PC-3 (cell line): ENCODE measurements at regions not wholly inside any gene's neighbourhood (a gene's known extent, or its start where the extent isn't known, plus 50 kb on each side); places are given as distances from the start of the nearest gene placed in this dataset.

ENCODE experiments used
- ATAC-seq: fragments of 200-7000 bp; cut with Tn5 transposase; 2 replicates; pipeline ENCODE4 v1.9.1; 2020; ENCODE audit warnings: mild to moderate bottlenecking, moderate library complexity
- BruUV-seq: library from RNA; stranded (reverse); fragments of 400-500 nt; replicated peaks from 2 replicates; lab custom pipeline; 2021; lab: Mats Ljungman, UMichigan
- CTCF ChIA-PET: fragments of 300-600 bp; sonication (Branson Sonifier 250); formaldehyde crosslinking; loops from one replicate; lab custom pipeline; 2022; ENCODE audit warnings: antibody characterized with exemption; lab: Charles Lee
- POLR2A ChIA-PET: fragments of 300-600 bp; sonication (Branson Sonifier 250); formaldehyde crosslinking; loops from one replicate; lab custom pipeline; 2022; ENCODE audit warnings: antibody characterized with exemption; ENCODE audit not compliant: unreplicated experiment; lab: Charles Lee
- DNase-seq: peaks from one replicate; pipeline ENCODE4 v3.0.0-alpha.2; 2015
- H2AFZ ChIP-seq: fragments of 300-600 bp; sonication (generic); 2 replicates; pipeline ENCODE4 v1.6.0; 2016; ENCODE audit warnings: antibody characterized with exemption, low read length
- H3F3A ChIP-seq: fragments of 300-600 bp; sonication (generic); one replicate; pipeline ENCODE4 v1.6.0; 2017; ENCODE audit warnings: antibody characterized with exemption, low read length, control low read depth, mild to moderate bottlenecking; ENCODE audit not compliant: unreplicated experiment
- H3K27ac ChIP-seq: fragments of 300-600 bp; sonication (generic); 2 replicates; pipeline ENCODE4 v1.5.1; 2016; ENCODE audit warnings: mild to moderate bottlenecking, low read length
- H3K27me3 ChIP-seq: fragments of 300-600 bp; sonication (generic); 2 replicates; pipeline ENCODE4 v1.6.1; 2016; ENCODE audit warnings: low read length, mixed read lengths
- H3K36me3 ChIP-seq: fragments of 300-600 bp; sonication (generic); 2 replicates; pipeline ENCODE4 v1.6.1; 2016; ENCODE audit warnings: low read depth, mixed run types, low read length, mixed read lengths
- H3K4me1 ChIP-seq: fragments of 300-600 bp; sonication (generic); 2 replicates; pipeline ENCODE4 v1.5.1; 2016; ENCODE audit warnings: low read length; ENCODE audit not compliant: insufficient read depth
- H3K4me2 ChIP-seq: fragments of 300-600 bp; sonication (generic); 2 replicates; pipeline ENCODE4 v1.6.0; 2016; ENCODE audit warnings: low read length
- H3K4me3 ChIP-seq: fragments of 300-600 bp; sonication (generic); 2 replicates; pipeline ENCODE4 v1.5.1; 2016; ENCODE audit warnings: mild to moderate bottlenecking, low read length, mixed read lengths
- H3K79me2 ChIP-seq: fragments of 300-600 bp; sonication (generic); 2 replicates; pipeline ENCODE4 v1.6.1; 2017; ENCODE audit warnings: low read length, mixed read lengths
- H3K9ac ChIP-seq: fragments of 300-600 bp; sonication (generic); 2 replicates; pipeline ENCODE4 v1.6.0; 2016; ENCODE audit warnings: mild to moderate bottlenecking, low read length
- H3K9me2 ChIP-seq: fragments of 300-600 bp; sonication (generic); replicated peaks from 2 replicates; pipeline ENCODE4 v1.6.1; 2016; ENCODE audit warnings: mixed run types, low read length, mixed read lengths
- H3K9me3 ChIP-seq: fragments of 300-600 bp; sonication (generic); 2 replicates; pipeline ENCODE4 v1.6.1; 2016; ENCODE audit warnings: low read length, mixed read lengths
- H4K20me1 ChIP-seq: fragments of 300-600 bp; sonication (generic); 2 replicates; pipeline ENCODE4 v1.6.1; 2016; ENCODE audit warnings: low read length, mixed read lengths
- EZH2 ChIP-seq: fragments of 300-600 bp; sonication (generic); IDR thresholded peaks from one replicate; pipeline ENCODE4 v1.6.1; 2017; ENCODE audit warnings: antibody characterized with exemption, mild to moderate bottlenecking, low read length; ENCODE audit not compliant: unreplicated experiment
- EZH2phosphoT487 ChIP-seq: fragments of 300-600 bp; sonication (generic); IDR thresholded peaks from 2 replicates; pipeline ENCODE4 v1.6.1; 2018; ENCODE audit warnings: mild to moderate bottlenecking, antibody characterized with exemption, low read length, borderline replicate concordance
- intact Hi-C: fragments of 100-400 bp; cut with micrococcal nuclease; formaldehyde crosslinking; loops from 2 replicates; pipeline ENCODE4 v1.9.0; 2023
- TF ChIP-seq, protein P1 (sequence below): fragments of 300-600 bp; sonication (generic); conservative IDR thresholded peaks from 2 replicates; pipeline ENCODE4 v1.5.1; 2017; ENCODE audit warnings: antibody characterized with exemption, low read depth, mild to moderate bottlenecking, low read length

DNA sequence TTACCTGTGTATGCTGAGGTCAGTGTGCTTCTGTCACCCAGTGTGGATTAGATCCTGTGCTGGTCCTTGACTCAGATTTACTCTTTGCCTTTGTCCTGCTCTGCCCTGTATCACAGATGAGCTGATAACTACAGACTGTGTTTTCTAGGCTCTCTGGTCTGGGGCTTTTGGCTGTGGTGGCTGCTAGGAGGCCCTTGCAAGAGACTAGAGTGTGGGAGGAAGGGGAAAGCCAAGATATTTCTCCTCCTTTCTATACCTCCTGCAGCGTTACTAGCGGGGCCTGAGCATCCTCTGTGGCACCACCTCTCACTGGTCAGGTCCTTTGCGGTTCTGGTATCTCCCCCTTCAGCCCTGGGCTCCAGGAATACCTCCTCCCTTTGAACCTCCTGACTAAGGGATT is 282.3 kb upstream of the TBC1D5 start:
- Histone ChIP-seq H3K4me1 (no peaks in the 10 kb centered on the region), H3F3A (no peaks in the 10 kb centered on the region), H3K9me3 (no peaks in the 10 kb centered on the region), H3K9ac (no peak overlapping the region), H4K20me1 (no peaks in the 10 kb centered on the region), H2AFZ (no peak overlapping the region), H3K36me3 (no peaks in the 10 kb centered on the region), H3K79me2 (no peaks in the 10 kb centered on the region), H3K4me3 (no peak overlapping the region), H3K4me2 (no peak overlapping the region), H3K27me3 (no peaks in the 10 kb centered on the region), H3K27ac (no peak overlapping the region), H3K9me2 (no peaks in the 10 kb centered on the region)
- POLR2A ChIA-PET, result no interaction called here
- TF ChIP-seq EZH2phosphoT487, result no peak
- TF ChIP-seq EZH2, result no peak
- TF ChIP-seq, protein P1, sequence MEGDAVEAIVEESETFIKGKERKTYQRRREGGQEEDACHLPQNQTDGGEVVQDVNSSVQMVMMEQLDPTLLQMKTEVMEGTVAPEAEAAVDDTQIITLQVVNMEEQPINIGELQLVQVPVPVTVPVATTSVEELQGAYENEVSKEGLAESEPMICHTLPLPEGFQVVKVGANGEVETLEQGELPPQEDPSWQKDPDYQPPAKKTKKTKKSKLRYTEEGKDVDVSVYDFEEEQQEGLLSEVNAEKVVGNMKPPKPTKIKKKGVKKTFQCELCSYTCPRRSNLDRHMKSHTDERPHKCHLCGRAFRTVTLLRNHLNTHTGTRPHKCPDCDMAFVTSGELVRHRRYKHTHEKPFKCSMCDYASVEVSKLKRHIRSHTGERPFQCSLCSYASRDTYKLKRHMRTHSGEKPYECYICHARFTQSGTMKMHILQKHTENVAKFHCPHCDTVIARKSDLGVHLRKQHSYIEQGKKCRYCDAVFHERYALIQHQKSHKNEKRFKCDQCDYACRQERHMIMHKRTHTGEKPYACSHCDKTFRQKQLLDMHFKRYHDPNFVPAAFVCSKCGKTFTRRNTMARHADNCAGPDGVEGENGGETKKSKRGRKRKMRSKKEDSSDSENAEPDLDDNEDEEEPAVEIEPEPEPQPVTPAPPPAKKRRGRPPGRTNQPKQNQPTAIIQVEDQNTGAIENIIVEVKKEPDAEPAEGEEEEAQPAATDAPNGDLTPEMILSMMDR, result no peak
- DNase-seq (no peak), ATAC-seq (no peak)
- no TSS peak for BruUV-seq
- CTCF ChIA-PET, result no interaction called here
- intact Hi-C loops, result no loop called here

DNA sequence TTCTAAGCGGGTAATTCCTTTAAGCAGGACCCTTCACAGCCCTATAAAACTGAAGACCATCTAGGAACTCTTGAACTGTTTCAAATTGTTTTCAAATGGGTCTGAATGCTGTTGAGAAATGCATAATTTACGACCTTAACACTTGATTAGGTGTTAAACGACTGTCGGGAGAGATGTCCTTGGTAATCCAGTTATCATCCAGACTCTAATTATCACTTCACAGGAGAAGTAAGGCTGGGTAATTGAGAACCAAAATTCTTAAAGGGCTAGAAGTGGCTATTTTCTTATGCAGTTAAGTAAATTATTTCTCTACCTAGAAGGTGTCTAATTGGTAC is 276.7 kb upstream of the TBC1D5 start:
- Histone ChIP-seq H3K4me1 (no peaks in the 10 kb centered on the region), H4K20me1 (no peaks in the 10 kb centered on the region), H3K4me3 (no peak overlapping the region), H3K27me3 (no peaks in the 10 kb centered on the region), H3K36me3 (no peaks in the 10 kb centered on the region), H3K27ac (no peak overlapping the region), H3K9me2 (no peaks in the 10 kb centered on the region), H3K4me2 (no peak overlapping the region), H3K9me3 (no peaks in the 10 kb centered on the region), H3K79me2 (no peaks in the 10 kb centered on the region), H3F3A (no peaks in the 10 kb centered on the region), H2AFZ (no peak overlapping the region), H3K9ac (no peak overlapping the region)
- no peak for TF ChIP-seq EZH2phosphoT487
- ATAC-seq (no peak), DNase-seq (no peak)
- ChIA-PET CTCF (no interaction called here), POLR2A (no interaction called here)
- intact Hi-C loops, result no loop called here
- no TSS peak for BruUV-seq

DNA sequence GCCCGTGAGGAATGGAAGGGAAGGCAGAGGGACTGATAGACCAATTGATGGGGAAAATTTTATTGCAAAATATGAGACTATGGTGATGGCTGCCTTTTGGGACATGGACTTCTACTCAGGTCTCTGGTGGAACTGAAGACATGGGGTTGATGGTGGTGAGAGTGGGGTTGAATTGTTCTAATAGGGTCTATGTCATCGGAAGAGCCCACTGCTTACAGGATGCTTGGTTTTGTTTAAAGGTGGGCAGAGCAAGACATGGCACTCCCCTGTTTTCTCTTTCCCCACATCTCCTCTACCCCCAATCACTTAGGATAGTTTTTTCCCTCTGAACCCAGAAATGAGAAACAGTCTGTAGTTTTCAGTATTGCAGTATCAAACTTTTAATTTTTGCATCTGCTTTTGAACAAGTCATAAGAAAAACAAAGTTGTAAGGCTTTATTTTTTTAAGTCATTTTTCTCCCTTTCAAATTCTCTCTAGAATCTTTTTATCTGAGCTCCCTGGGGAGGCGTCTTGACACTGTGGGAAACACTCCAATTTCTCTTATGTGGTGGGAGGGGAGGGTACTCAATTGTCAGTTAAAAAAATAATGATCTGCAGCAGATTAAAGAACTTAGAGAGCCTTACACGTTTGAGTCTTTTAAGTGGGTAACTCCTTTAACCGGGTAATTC is 276.2 kb upstream of the TBC1D5 start:
- no peak overlapping the region for H3K9ac ChIP-seq
- no peaks in the 10 kb centered on the region for H3K9me2 ChIP-seq
- H3F3A ChIP-seq, result no peaks in the 10 kb centered on the region
- no peaks in the 10 kb centered on the region for H3K79me2 ChIP-seq
- H4K20me1 ChIP-seq, result no peaks in the 10 kb centered on the region
- ATAC-seq, result no peak
- H3K4me2 ChIP-seq, result no peak overlapping the region
- POLR2A ChIA-PET, result no interaction called here
- H3K4me1 ChIP-seq, result no peaks in the 10 kb centered on the region
- H3K9me3 ChIP-seq, result no peaks in the 10 kb centered on the region
- no peaks in the 10 kb centered on the region for H3K27me3 ChIP-seq
- CTCF ChIA-PET, result no interaction called here
- no peak for DNase-seq
- no peak overlapping the region for H2AFZ ChIP-seq
- H3K27ac ChIP-seq, result no peak overlapping the region
- TF ChIP-seq, protein P1, result no peak
- TF ChIP-seq EZH2 (no peak), EZH2phosphoT487 (no peak)
- BruUV-seq, result no TSS peak
- H3K36me3 ChIP-seq, result no peaks in the 10 kb centered on the region
- intact Hi-C loops, result no loop called here
- H3K4me3 ChIP-seq, result no peak overlapping the region
